GM23338 (cell line): ENCODE measurements at regions not wholly inside any gene's neighbourhood (a gene's known extent, or its start where the extent isn't known, plus 50 kb on each side); places are given as distances from the start of the nearest gene placed in this dataset.

ENCODE experiments used
- CTCF ChIP-seq, 2 experiments: fragments of 200-600 bp in 1 of 2; sonication (generic) in 1 of 2; conservative IDR thresholded peaks; 2 replicates each; pipeline versions ENCODE4 v1.5.1 to v1.6.1; 2016 to 2017; ENCODE audit warnings: antibody characterized with exemption in 2 of 2, low read depth in 2 of 2, mild to moderate bottlenecking in 2 of 2, moderate library complexity in 1 of 2
- ETS1 ChIP-seq: IDR thresholded peaks from 2 replicates; pipeline ENCODE4 v1.6.1; 2016; ENCODE audit warnings: antibody characterized with exemption
- EZH2 ChIP-seq: fragments of 200-600 bp; sonication (generic); IDR thresholded peaks from one replicate; pipeline ENCODE4 v1.8.0; 2017; ENCODE audit warnings: antibody characterized with exemption, mild to moderate bottlenecking, low read depth; ENCODE audit not compliant: unreplicated experiment
- POLR2AphosphoS5 ChIP-seq: IDR thresholded peaks from 2 replicates; pipeline ENCODE4 v1.6.1; 2016; ENCODE audit warnings: antibody characterized with exemption, low read depth
- STAT1 ChIP-seq: IDR thresholded peaks from one replicate; pipeline ENCODE4 v1.6.1; 2016; ENCODE audit warnings: antibody characterized with exemption; ENCODE audit not compliant: unreplicated experiment

- no peak for TF ChIP-seq CTCF (conservative IDR thresholded peaks at IDR 0.05; ENCODE audit: low read depth in 2 of 2)
- TF ChIP-seq EZH2, result no peak
- no peak for TF ChIP-seq STAT1
- TF ChIP-seq POLR2AphosphoS5, result no peak
- no peak for TF ChIP-seq ETS1
Observed at GRCh38 chr9:25129537-25129936, 548.7 kb downstream of the TUSC1 start.
